ENCODE measurements at regions not wholly inside any gene's neighbourhood (a gene's known extent, or its start where the extent isn't known, plus 50 kb on each side); places are given as distances from the start of the nearest gene placed in this dataset.

GRCh38 chr7:26486153-26486552 lies 194.5 kb downstream of the SNX10 start (continued):
- TF ChIP-seq NANOG (IDR thresholded peaks at IDR 0.05; ENCODE audit: insufficient read depth, low read depth, low read length, poor library complexity, severe bottlenecking) (no peak), BACH1 (IDR thresholded peaks at IDR 0.05; ENCODE audit: low read length) (no peak), EP300 (IDR thresholded peaks at IDR 0.05; ENCODE audit: borderline replicate concordance in 1 of 2, low read depth in 2 of 2, low read length in 2 of 2) (no peak)
